HUES64 (cell line): ENCODE measurements at regions not wholly inside any gene's neighbourhood (a gene's known extent, or its start where the extent isn't known, plus 50 kb on each side); places are given as distances from the start of the nearest gene placed in this dataset.

Experiments
- H3K27ac ChIP-seq: 2 replicates; pipeline ENCODE4 v1.7.0; 2013; ENCODE audit warnings: low read depth, low read length, inconsistent platforms
- H3K27me3 ChIP-seq: 2 replicates; pipeline ENCODE4 v1.6.1; 2013; ENCODE audit warnings: mild to moderate bottlenecking, low read length; ENCODE audit not compliant: insufficient read depth
- H3K36me3 ChIP-seq: 2 replicates; pipeline ENCODE4 v1.6.1; 2013; ENCODE audit warnings: mild to moderate bottlenecking, low read length; ENCODE audit not compliant: insufficient read depth
- H3K4me1 ChIP-seq: 2 replicates; pipeline ENCODE4 v1.6.1; 2013; ENCODE audit warnings: mild to moderate bottlenecking, low read length, moderate library complexity; ENCODE audit not compliant: insufficient read depth
- H3K4me3 ChIP-seq: 2 replicates; pipeline ENCODE4 v1.5.1; 2013; ENCODE audit warnings: mild to moderate bottlenecking, low read length, moderate library complexity
- H3K9ac ChIP-seq: 2 replicates; pipeline ENCODE4 v1.6.1; 2013; ENCODE audit warnings: mild to moderate bottlenecking, low read depth, low read length
- H3K9me3 ChIP-seq: 2 replicates; pipeline ENCODE4 v1.6.1; 2013; ENCODE audit warnings: low read depth, low read length; ENCODE audit not compliant: insufficient read depth
- WGBS: fragments of 150-250, 120-280 bp; methylation state at CpG from one replicate; pipeline ENCODE4 v1.1.7; 2013; ENCODE audit warnings: missing lambda C conversion rate; 5-methylcytosine and 5-hydroxymethylcytosine counted together

GRCh38 chr1:9472386-9473031, 66.8 kb upstream of the SLC25A33 start:
- Histone ChIP-seq H3K27ac (no peak overlapping the region), H3K9ac (no peak overlapping the region), H3K36me3 (no peaks in the 10 kb centered on the region), H3K4me3 (no peak overlapping the region), H3K4me1 (no peaks in the 10 kb centered on the region), H3K9me3 (no peaks in the 10 kb centered on the region), H3K27me3 (no peaks in the 10 kb centered on the region)
- WGBS = 79% methylated on average over 13 of the region's 13 CpGs

- H3K4me3 ChIP-seq = no peak overlapping the region
- H3K9me3 ChIP-seq = no peaks in the 10 kb centered on the region
- H3K9ac ChIP-seq = no peak overlapping the region
- 37% methylated on average over 14 of the region's 14 CpGs for WGBS
- no peak overlapping the region for H3K27ac ChIP-seq
- H3K27me3 ChIP-seq = no peaks in the 10 kb centered on the region
- H3K36me3 ChIP-seq = no peaks in the 10 kb centered on the region
- no peaks in the 10 kb centered on the region for H3K4me1 ChIP-seq
Measured at GRCh38 chr1:9473032-9473807, 66.0 kb upstream of the SLC25A33 start.

- no peak overlapping the region for H3K9ac ChIP-seq
- no peaks in the 10 kb centered on the region for H3K9me3 ChIP-seq
- no peaks in the 10 kb centered on the region for H3K4me1 ChIP-seq
- WGBS = 92% methylated on average over 15 of the region's 15 CpGs
- no peak overlapping the region for H3K4me3 ChIP-seq
- H3K27me3 ChIP-seq = no peaks in the 10 kb centered on the region
- H3K36me3 ChIP-seq = no peaks in the 10 kb centered on the region
- H3K27ac ChIP-seq = no peak overlapping the region
Measured at GRCh38 chr1:9475061-9475627, 64.1 kb upstream of the SLC25A33 start.

- H3K27ac ChIP-seq = no peak overlapping the region
- H3K4me1 ChIP-seq = no peaks in the 10 kb centered on the region
- H3K27me3 ChIP-seq = no peaks in the 10 kb centered on the region
- no peaks in the 10 kb centered on the region for H3K36me3 ChIP-seq
- H3K9me3 ChIP-seq = no peaks in the 10 kb centered on the region
- 52% methylated on average over 4 of the region's 4 CpGs for WGBS
- no peak overlapping the region for H3K4me3 ChIP-seq
- no peak overlapping the region for H3K9ac ChIP-seq
Measured at GRCh38 chr1:9476790-9477463, 62.3 kb upstream of the SLC25A33 start.

- no peaks in the 10 kb centered on the region for H3K9me3 ChIP-seq
- H3K9ac ChIP-seq = no peak overlapping the region
- H3K27me3 ChIP-seq = no peaks in the 10 kb centered on the region
- H3K4me3 ChIP-seq = no peak overlapping the region
- H3K36me3 ChIP-seq = no peaks in the 10 kb centered on the region
- H3K4me1 ChIP-seq = no peaks in the 10 kb centered on the region
- 95% methylated on average over 4 of the region's 4 CpGs for WGBS
- H3K27ac ChIP-seq = no peak overlapping the region
Measured at GRCh38 chr1:9477535-9477934, 61.7 kb upstream of the SLC25A33 start.

GRCh38 chr1:9478021-9478420, 61.2 kb upstream of the SLC25A33 start:
- no peaks in the 10 kb centered on the region for H3K9me3 ChIP-seq
- H3K9ac ChIP-seq = no peak overlapping the region
- 92% methylated on average over 6 of the region's 6 CpGs for WGBS
- H3K4me3 ChIP-seq = no peak overlapping the region
- H3K4me1 ChIP-seq = no peaks in the 10 kb centered on the region
- H3K36me3 ChIP-seq = no peaks in the 10 kb centered on the region
- H3K27me3 ChIP-seq = no peaks in the 10 kb centered on the region
- no peak overlapping the region for H3K27ac ChIP-seq

- no peaks in the 10 kb centered on the region for H3K27me3 ChIP-seq
- no peak overlapping the region for H3K9ac ChIP-seq
- H3K9me3 ChIP-seq = no peaks in the 10 kb centered on the region
- no peaks in the 10 kb centered on the region for H3K36me3 ChIP-seq
- H3K4me1 ChIP-seq = no peaks in the 10 kb centered on the region
- WGBS = 91% methylated on average over 6 of the region's 6 CpGs
- no peak overlapping the region for H3K4me3 ChIP-seq
- no peak overlapping the region for H3K27ac ChIP-seq
Measured at GRCh38 chr1:9481048-9481447, 58.2 kb upstream of the SLC25A33 start.

- H3K9me3 ChIP-seq = no peaks in the 10 kb centered on the region
- H3K36me3 ChIP-seq = no peaks in the 10 kb centered on the region
- WGBS = 95% methylated on average over 9 of the region's 9 CpGs
- no peak overlapping the region for H3K4me3 ChIP-seq
- no peaks in the 10 kb centered on the region for H3K27me3 ChIP-seq
- no peak overlapping the region for H3K9ac ChIP-seq
- H3K4me1 ChIP-seq = no peaks in the 10 kb centered on the region
- no peak overlapping the region for H3K27ac ChIP-seq
Measured at GRCh38 chr1:9482403-9482802, 56.9 kb upstream of the SLC25A33 start.

GRCh38 chr1:9482816-9483572, 56.3 kb upstream of the SLC25A33 start:
- H3K4me1 ChIP-seq = no peaks in the 10 kb centered on the region
- H3K27ac ChIP-seq = no peak overlapping the region
- no peaks in the 10 kb centered on the region for H3K9me3 ChIP-seq
- no peak overlapping the region for H3K4me3 ChIP-seq
- no peak overlapping the region for H3K9ac ChIP-seq
- H3K36me3 ChIP-seq = no peaks in the 10 kb centered on the region
- 89% methylated on average over 19 of the region's 19 CpGs for WGBS
- H3K27me3 ChIP-seq = no peaks in the 10 kb centered on the region

GRCh38 chr1:9486466-9487140, 52.7 kb upstream of the SLC25A33 start:
- Histone ChIP-seq H3K9me3 (no peaks in the 10 kb centered on the region), H3K9ac (no peak overlapping the region), H3K4me3 (no peak overlapping the region), H3K27ac (no peak overlapping the region), H3K4me1 (no peaks in the 10 kb centered on the region), H3K36me3 (no peaks in the 10 kb centered on the region), H3K27me3 (no peaks in the 10 kb centered on the region)
- 92% methylated on average over 12 of the region's 12 CpGs for WGBS
